MCF 10A (cell line): ENCODE measurements at regions not wholly inside any gene's neighbourhood (a gene's known extent, or its start where the extent isn't known, plus 50 kb on each side); places are given as distances from the start of the nearest gene placed in this dataset.

Experiments
- BruUV-seq: library from RNA; stranded (reverse); fragments of 400-500 nt; replicated peaks from 2 replicates; lab custom pipeline; 2021; lab: Mats Ljungman, UMichigan
- CTCF ChIA-PET: fragments of 300-600 bp; sonication (Branson Sonifier 250); formaldehyde crosslinking; extraction: SDS; loops from one replicate; lab custom pipeline; 2021; ENCODE audit warnings: antibody characterized with exemption, inconsistent platforms; lab: Yijun Ruan, JAX
- POLR2A ChIA-PET: fragments of 300-600, 350-650 bp; sonication (Branson Sonifier 250); formaldehyde crosslinking; extraction: SDS; loops from one replicate; lab custom pipeline; 2020; ENCODE audit warnings: antibody characterized with exemption, inconsistent platforms; lab: Yijun Ruan, JAX
- DNase-seq: peaks from one replicate; pipeline ENCODE4 v3.0.0-alpha.2; 2018; ENCODE audit not compliant: unreplicated experiment
- H3K27ac Mint-ChIP-seq: one replicate; pipeline ENCODE4 v1.8.0; 2022; ENCODE audit warnings: mild to moderate bottlenecking, low read depth, mixed read lengths; ENCODE audit not compliant: unreplicated experiment
- H3K27me3 Mint-ChIP-seq: one replicate; pipeline ENCODE4 v1.8.0; 2022; ENCODE audit warnings: mixed read lengths; ENCODE audit not compliant: insufficient read depth, unreplicated experiment
- H3K36me3 Mint-ChIP-seq: one replicate; pipeline ENCODE4 v1.8.0; 2022; ENCODE audit warnings: mild to moderate bottlenecking, moderate library complexity, mixed read lengths; ENCODE audit not compliant: insufficient read depth, unreplicated experiment
- H3K4me1 Mint-ChIP-seq: one replicate; pipeline ENCODE4 v1.8.0; 2022; ENCODE audit warnings: mixed read lengths; ENCODE audit not compliant: insufficient read depth, unreplicated experiment
- H3K4me3 Mint-ChIP-seq: one replicate; pipeline ENCODE4 v1.8.0; 2022; ENCODE audit warnings: mild to moderate bottlenecking, moderate library complexity, mixed read lengths; ENCODE audit not compliant: unreplicated experiment
- H3K9me3 Mint-ChIP-seq: one replicate; pipeline ENCODE4 v1.8.0; 2022; ENCODE audit warnings: mixed read lengths; ENCODE audit not compliant: unreplicated experiment
- intact Hi-C: fragments of 100-400 bp; cut with micrococcal nuclease; formaldehyde crosslinking; loops from 2 replicates; pipeline ENCODE4 v1.14.1; 2022
- TF ChIP-seq, protein P1 (sequence below): fragments of 200-600 bp; IDR thresholded peaks from one replicate; pipeline ENCODE4 v1.8.0; 2022; ENCODE audit warnings: antibody characterized with exemption, mild to moderate bottlenecking; ENCODE audit not compliant: unreplicated experiment

DNA sequence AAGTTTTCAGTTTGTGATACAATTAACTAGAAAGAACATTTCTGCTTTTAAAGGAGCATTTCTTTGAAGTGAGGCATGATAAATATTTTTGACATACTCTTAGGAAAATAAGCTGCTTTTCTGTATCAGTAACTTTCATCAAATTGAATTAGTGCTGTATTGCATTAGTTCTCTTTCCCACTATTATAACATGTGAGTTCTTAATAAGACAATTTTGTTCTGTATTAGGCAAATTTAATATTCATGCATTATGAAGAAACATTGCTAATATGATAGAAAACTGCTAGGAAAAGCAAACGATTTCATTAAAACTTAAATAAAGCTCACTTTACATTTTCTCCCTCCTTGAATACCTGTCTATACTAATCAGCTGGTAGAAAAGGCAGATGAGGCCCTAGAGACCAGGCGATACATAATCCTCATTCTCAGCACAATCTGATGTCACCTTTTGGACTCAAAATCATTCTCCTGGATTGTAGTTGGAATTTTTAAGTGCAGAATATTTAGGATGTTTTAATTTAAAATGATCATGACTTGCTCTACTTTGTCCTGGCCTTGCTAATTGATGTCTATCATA is 1636.8 kb downstream of the PCDH9 start:
- ChIA-PET POLR2A (interaction anchor here (0.7 kb wide), 1 partner anchor 1353 kb away, joined by 3 read pairs; no protein-coding TSS in a partner anchor), CTCF (no interaction called here)
- DNase-seq: no peak
- H3K27ac Mint-ChIP-seq: no peak overlapping the region
- peaks cover 13% of the 10 kb centered on the region for H3K4me1 Mint-ChIP-seq
- no peaks in the 10 kb centered on the region for H3K36me3 Mint-ChIP-seq
- intact Hi-C loops: no loop called here
- no peaks in the 10 kb centered on the region for H3K27me3 Mint-ChIP-seq
- peaks cover 2% of the 10 kb centered on the region for H3K9me3 Mint-ChIP-seq
- TF ChIP-seq, protein P1, sequence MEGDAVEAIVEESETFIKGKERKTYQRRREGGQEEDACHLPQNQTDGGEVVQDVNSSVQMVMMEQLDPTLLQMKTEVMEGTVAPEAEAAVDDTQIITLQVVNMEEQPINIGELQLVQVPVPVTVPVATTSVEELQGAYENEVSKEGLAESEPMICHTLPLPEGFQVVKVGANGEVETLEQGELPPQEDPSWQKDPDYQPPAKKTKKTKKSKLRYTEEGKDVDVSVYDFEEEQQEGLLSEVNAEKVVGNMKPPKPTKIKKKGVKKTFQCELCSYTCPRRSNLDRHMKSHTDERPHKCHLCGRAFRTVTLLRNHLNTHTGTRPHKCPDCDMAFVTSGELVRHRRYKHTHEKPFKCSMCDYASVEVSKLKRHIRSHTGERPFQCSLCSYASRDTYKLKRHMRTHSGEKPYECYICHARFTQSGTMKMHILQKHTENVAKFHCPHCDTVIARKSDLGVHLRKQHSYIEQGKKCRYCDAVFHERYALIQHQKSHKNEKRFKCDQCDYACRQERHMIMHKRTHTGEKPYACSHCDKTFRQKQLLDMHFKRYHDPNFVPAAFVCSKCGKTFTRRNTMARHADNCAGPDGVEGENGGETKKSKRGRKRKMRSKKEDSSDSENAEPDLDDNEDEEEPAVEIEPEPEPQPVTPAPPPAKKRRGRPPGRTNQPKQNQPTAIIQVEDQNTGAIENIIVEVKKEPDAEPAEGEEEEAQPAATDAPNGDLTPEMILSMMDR: no peak
- no peak overlapping the region for H3K4me3 Mint-ChIP-seq
- no TSS peak for BruUV-seq

DNA sequence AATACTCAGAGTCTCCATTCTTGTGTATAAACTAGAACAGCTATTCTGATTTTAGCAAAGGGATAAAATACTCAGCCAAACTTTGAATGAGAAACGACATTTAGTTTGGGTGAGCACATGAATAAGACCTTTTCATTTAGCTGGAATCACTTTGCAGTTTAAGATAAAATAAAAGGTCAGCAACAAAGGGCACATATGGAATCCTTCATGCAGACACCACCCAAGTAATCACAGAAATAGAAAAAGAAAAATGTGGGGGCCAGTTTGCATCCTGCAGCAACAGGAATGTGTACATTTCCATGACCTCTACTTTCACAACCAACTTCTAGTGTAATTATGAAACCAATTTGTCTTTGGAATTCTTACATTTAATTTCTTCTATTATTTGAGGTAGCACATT is 1637.4 kb downstream of the PCDH9 start:
- H3K36me3 Mint-ChIP-seq: no peaks in the 10 kb centered on the region
- DNase-seq: no peak
- no peak overlapping the region for H3K4me3 Mint-ChIP-seq
- TF ChIP-seq, protein P1: no peak
- no peaks in the 10 kb centered on the region for H3K27me3 Mint-ChIP-seq
- no peak overlapping the region for H3K27ac Mint-ChIP-seq
- peaks cover 6% of the 10 kb centered on the region for H3K4me1 Mint-ChIP-seq
- ChIA-PET POLR2A (interaction anchor here (0.7 kb wide), 2 partner anchors 832 to 1352 kb away, joined by 3 read pairs; no protein-coding TSS in a partner anchor), CTCF (interaction anchor here (0.6 kb wide), 1 partner anchor 136 kb away, joined by 3 read pairs; no protein-coding TSS in a partner anchor)
- H3K9me3 Mint-ChIP-seq: peaks cover 8% of the 10 kb centered on the region
- intact Hi-C loops: no loop called here
- BruUV-seq: no TSS peak

DNA sequence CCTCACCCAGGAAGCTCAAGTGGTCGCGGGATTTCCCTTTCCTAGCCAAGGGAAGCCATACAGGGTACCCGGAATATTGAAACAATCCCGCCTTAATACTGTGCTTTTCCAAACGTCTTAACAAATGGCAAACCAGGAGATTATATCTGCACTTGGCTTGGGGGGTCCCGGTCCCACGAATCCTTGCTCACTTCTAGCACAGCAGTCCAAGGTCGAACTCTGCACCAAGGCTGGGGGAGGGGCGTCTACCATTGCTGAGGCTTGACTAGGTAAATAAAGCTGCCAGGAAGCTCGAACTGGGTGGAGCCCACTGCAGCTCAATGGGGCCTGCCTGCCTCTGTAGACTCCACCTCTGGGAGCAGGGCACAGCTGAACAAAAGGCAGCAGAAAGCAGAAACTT is 1644.8 kb downstream of the PCDH9 start:
- no peak for DNase-seq
- TF ChIP-seq, protein P1: no peak
- intact Hi-C loops: no loop called here
- POLR2A ChIA-PET: no interaction called here
- Mint-ChIP-seq H3K27me3 (no peaks in the 10 kb centered on the region), H3K4me1 (no peaks in the 10 kb centered on the region), H3K4me3 (no peak overlapping the region), H3K36me3 (no peaks in the 10 kb centered on the region), H3K9me3 (peaks cover 9% of the 10 kb centered on the region), H3K27ac (no peak overlapping the region)
- BruUV-seq: no TSS peak
- CTCF ChIA-PET: interaction anchor here (0.6 kb wide), 1 partner anchor 486 kb away, joined by 3 read pairs; no protein-coding TSS in a partner anchor

DNA sequence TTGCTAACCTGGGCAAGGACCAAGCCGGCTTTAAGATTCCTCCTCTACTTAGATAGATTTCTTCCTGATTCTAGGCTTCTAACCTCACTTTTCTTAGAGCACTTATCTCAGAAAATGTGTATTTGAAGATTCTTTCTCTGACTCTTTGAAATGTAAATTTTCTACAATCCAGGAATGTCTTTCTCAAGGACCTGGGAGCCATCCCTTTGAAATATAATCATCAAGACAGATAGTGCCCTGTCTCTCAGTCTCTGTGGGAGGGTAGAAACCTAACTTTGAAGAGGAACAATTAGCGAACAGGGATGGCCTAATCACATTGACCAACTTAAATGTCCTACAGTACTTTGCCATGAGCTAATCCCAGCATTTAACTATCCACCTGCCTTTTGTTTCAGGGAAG is 1646.0 kb downstream of the PCDH9 start:
- Mint-ChIP-seq H3K36me3 (no peaks in the 10 kb centered on the region), H3K9me3 (peaks cover 9% of the 10 kb centered on the region), H3K4me1 (no peaks in the 10 kb centered on the region), H3K27me3 (no peaks in the 10 kb centered on the region), H3K27ac (no peak overlapping the region), H3K4me3 (no peak overlapping the region)
- no peak for DNase-seq
- TF ChIP-seq, protein P1: no peak
- ChIA-PET POLR2A (no interaction called here), CTCF (interaction anchor here (1.0 kb wide), 1 partner anchor 35 kb away, joined by 3 read pairs; no protein-coding TSS in a partner anchor)
- intact Hi-C loops: no loop called here
- BruUV-seq: no TSS peak
